Right cardiac atrium (tissue), 5 donors: ENCODE measurements at regions not wholly inside any gene's neighbourhood (a gene's known extent, or its start where the extent isn't known, plus 50 kb on each side); places are given as distances from the start of the nearest gene placed in this dataset.
A peak's percentile ranks its signal among the peaks of the same experiment; 100 is the strongest.
"Not testable (repeated sequence)": the region's sequence is repeated elsewhere in the genome, so short reads cannot be mapped to it uniquely, and the experiment has no call there.

Source experiments
- ATAC-seq, 2 donors: fragments of 200-7000 bp; cut with Tn5 transposase; one replicate each; pipeline versions ENCODE4 v1.8.0 to v1.9.1; 2020; ENCODE audit warnings: moderate library complexity in 2 of 2, mild to moderate bottlenecking in 1 of 2
- DNase-seq, 3 donors: peaks; one replicate each; pipeline ENCODE4 v3.0.0-alpha.2; 2020
- H3K27ac ChIP-seq: one replicate; pipeline ENCODE4 v1.5.1; 2013; ENCODE audit warnings: mild to moderate bottlenecking, low read length, control low read depth, moderate library complexity
- H3K27me3 ChIP-seq: one replicate; pipeline ENCODE4 v1.6.1; 2013; ENCODE audit not compliant: control insufficient read depth, insufficient read depth
- H3K4me1 ChIP-seq: one replicate; pipeline ENCODE4 v1.6.1; 2013; ENCODE audit warnings: low read length; ENCODE audit not compliant: control insufficient read depth, insufficient read depth
- H3K4me3 ChIP-seq: one replicate; pipeline ENCODE4 v1.5.1; 2013; ENCODE audit warnings: low read length, control low read depth
- H3K9me3 ChIP-seq: one replicate; pipeline ENCODE4 v1.6.1; 2013; ENCODE audit warnings: low read length; ENCODE audit not compliant: control insufficient read depth
- WGBS: extraction: QIAGEN DNeasy Blood & Tissue Kit; methylation state at CpG from one replicate; pipeline ENCODE4 v1.1.7; 2013; 5-methylcytosine and 5-hydroxymethylcytosine counted together
- intact Hi-C, 4 donors: fragments of 100-400 bp; cut with DNase I; formaldehyde crosslinking; loops; one replicate each; pipeline versions ENCODE4 v1.11.0 to v1.14.0; 2022 to 2023
- donor health status: healthy with polysubstance abuse.
- donor health status: DM: no; HTN: yes; CAD: no.
- donor health status: DM: no; HTN: no; CAD: no.
- donor health status: DM: no; HTN: yes; CAD: no; lungs with severe emphysema.
- donor health status: DM: yes; HTN: yes; CAD: no.

DNA sequence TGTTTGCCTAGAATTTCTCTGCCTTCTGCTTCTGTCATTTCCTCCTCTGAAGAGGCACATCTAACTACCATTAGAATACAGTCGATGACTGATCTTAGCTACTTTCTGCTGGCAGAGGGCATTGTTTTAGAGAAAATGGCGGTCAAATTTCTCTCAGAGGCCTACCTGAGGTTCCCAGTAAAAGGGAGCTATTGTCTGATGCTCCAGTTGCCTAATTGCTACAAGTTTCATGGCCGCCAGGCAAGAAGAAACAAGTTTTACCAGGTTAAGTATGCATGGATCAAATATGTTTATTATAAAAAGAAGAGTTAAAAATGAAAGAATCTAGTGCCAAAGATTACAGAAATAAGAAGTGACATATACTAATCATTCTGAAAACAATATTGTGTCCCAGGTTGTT, 416.6 kb downstream of the DSC3 start:
- Histone ChIP-seq H3K27me3 (no peaks in the 10 kb centered on the region), H3K9me3 (no peaks in the 10 kb centered on the region), H3K4me3 (no peak overlapping the region), H3K4me1 (no peaks in the 10 kb centered on the region), H3K27ac (no peak overlapping the region)
- DNase-seq (no peak), ATAC-seq (no peak)
- WGBS = 81% methylated on average over 3 of the region's 3 CpGs
- intact Hi-C loops = no loop called here

DNA sequence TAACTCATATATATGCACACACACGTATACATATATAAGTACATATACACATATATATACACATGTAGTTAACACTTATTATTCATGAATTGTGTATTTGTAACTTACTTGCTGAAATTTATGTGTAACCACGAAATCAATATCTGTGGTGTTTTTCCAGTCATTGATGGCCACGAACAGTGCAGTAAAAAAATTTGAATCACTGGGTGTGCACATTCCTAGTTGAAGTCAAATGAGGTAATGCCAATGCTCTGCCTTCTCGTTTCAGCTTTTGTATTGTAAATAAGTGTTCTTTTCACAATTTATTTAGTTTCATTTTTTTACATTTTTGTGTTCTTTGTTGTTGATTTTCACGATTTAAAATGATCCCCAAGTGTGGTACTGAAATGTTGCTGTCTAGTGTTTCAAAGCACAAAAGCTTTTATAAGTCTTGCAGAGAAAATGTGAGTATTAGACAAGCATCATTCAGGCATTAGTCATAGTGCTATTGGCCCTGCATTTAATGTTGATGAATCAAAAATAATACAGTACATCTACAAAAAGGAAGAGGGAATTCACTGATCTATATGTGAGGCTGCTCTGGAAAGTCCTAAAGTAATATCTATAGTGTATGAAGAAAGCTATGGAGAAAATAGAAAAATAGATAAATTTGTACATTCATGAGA, 419.0 kb downstream of the DSC3 start:
- H3K9me3 ChIP-seq = no peaks in the 10 kb centered on the region
- H3K27me3 ChIP-seq = no peaks in the 10 kb centered on the region
- ATAC-seq = no peak
- no peak overlapping the region for H3K27ac ChIP-seq
- no peaks in the 10 kb centered on the region for H3K4me1 ChIP-seq
- WGBS = 59% methylated on average over 5 of the region's 5 CpGs
- no peak overlapping the region for H3K4me3 ChIP-seq
- DNase-seq = no peak
- intact Hi-C loops = no loop called here

DNA sequence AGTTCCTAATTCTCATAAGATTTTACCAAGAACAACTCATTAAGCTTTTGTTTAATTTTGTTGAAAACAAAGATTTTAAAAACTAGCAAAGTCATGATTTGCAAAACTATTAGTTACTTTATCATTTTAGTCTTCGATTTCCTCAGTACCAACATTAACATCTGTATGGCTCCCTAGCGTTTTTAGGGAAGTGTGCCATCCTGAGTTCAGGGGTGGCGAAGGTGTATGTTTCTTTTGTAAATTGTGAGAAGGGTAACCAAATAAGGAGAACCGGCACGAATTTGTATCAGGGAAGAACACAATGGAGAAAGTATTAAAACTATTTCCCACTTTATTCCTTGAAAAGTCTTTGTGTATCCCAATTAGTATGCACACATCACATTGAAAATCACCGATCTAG, 419.9 kb downstream of the DSC3 start:
- WGBS = 64% methylated on average over 6 of the region's 6 CpGs
- ATAC-seq = no peak
- Histone ChIP-seq H3K4me1 (no peaks in the 10 kb centered on the region), H3K9me3 (no peaks in the 10 kb centered on the region), H3K27ac (no peak overlapping the region), H3K27me3 (no peaks in the 10 kb centered on the region), H3K4me3 (no peak overlapping the region)
- intact Hi-C loops = no loop called here
- no peak for DNase-seq

DNA sequence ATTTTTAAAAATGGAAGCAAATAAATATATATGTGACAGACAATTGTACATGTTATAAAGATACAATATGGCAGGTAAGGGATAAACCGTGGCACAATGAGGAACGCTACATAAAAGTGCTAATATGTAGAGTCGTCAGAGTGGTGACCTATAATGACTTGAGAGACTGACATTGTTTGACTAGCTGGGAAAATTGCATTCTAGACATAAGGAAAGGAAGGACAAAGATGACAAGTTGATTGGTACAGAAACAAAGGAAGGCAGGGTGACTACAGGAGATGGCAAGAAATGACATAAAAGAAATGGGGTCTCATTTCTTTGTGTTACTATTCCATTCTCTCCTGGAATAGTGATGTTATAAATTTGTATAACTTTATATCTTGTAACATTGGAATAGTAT, 420.4 kb downstream of the DSC3 start:
- H3K27me3 ChIP-seq = no peaks in the 10 kb centered on the region
- ATAC-seq = no peak
- H3K4me3 ChIP-seq = no peak overlapping the region
- H3K4me1 ChIP-seq = no peaks in the 10 kb centered on the region
- H3K27ac ChIP-seq = no peak overlapping the region
- no peak for DNase-seq
- no peaks in the 10 kb centered on the region for H3K9me3 ChIP-seq
- 87% methylated on average over 3 of the region's 3 CpGs for WGBS
- intact Hi-C loops = no loop called here

DNA sequence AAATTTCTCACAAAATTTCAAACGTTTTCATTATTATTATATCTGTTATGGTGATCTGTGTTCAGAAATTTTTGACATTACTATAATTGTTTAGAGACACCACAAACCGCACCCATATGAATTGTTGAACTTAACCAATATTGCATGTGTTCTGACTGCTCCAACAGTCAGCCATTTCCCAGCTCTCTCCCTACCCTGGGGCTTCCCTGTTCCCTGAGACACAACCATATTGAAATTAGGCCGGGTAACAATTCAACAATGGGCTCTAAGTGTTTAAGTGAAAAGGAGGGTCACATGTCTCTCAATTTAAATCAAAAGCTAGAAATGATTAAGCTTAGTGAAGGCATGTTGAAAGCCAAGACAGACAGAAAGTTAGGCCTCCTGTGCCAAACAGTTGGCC, 424.0 kb downstream of the DSC3 start:
- Histone ChIP-seq H3K27me3 (no peaks in the 10 kb centered on the region), H3K9me3 (no peaks in the 10 kb centered on the region), H3K4me1 (no peaks in the 10 kb centered on the region), H3K4me3 (no peak overlapping the region), H3K27ac (no peak overlapping the region)
- ATAC-seq (no peak), DNase-seq (no peak)
- intact Hi-C loops = no loop called here
- 69% methylated on average over 3 of the region's 3 CpGs for WGBS

DNA sequence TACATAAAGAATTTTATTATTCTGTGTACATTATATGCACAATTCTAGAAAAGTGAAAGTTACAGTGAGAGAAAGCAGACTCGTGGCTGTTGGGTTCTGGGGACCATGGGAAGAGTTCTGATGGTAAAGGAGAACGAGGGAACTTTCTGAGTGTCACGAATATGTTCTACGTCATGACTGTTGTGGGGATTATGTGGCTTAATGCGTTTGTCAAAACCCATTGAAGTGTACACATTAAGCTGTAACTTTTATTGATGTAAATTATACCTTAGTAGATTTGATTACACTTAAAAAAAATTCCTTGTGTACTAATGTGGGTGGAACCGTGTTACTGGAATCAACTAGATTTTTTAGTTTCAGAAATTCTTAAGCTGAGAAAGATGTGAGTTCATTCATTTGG, 426.1 kb downstream of the DSC3 start:
- no peaks in the 10 kb centered on the region for H3K27me3 ChIP-seq
- no peaks in the 10 kb centered on the region for H3K9me3 ChIP-seq
- intact Hi-C loops = no loop called here
- H3K4me1 ChIP-seq = no peaks in the 10 kb centered on the region
- H3K27ac ChIP-seq = no peak overlapping the region
- WGBS = 89% methylated on average over 6 of the region's 6 CpGs
- DNase-seq (no peak), ATAC-seq (no peak)
- H3K4me3 ChIP-seq = no peak overlapping the region

DNA sequence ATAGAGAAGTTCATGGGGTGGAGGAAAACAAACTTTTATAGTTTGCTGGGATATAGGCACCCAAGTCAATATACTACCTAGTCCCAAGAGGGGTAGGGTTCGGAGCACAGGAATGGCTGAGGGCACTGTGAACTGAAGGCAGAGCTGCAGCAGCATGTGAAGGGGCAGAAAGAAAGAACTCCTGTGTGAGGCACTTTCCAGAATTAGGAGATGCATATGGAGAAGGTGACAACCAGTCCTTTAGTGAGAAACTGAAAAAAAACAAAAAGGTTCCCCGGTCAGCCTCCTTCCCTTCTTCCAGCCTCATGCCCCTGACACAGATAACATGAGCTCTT, 429.1 kb downstream of the DSC3 start:
- no peaks in the 10 kb centered on the region for H3K9me3 ChIP-seq
- no peaks in the 10 kb centered on the region for H3K4me1 ChIP-seq
- H3K27ac ChIP-seq = no peak overlapping the region
- no peaks in the 10 kb centered on the region for H3K27me3 ChIP-seq
- H3K4me3 ChIP-seq = no peak overlapping the region
- ATAC-seq (no peak), DNase-seq (no peak)
- WGBS = 58% methylated on average over 2 of the region's 2 CpGs
- intact Hi-C loops = no loop called here

DNA sequence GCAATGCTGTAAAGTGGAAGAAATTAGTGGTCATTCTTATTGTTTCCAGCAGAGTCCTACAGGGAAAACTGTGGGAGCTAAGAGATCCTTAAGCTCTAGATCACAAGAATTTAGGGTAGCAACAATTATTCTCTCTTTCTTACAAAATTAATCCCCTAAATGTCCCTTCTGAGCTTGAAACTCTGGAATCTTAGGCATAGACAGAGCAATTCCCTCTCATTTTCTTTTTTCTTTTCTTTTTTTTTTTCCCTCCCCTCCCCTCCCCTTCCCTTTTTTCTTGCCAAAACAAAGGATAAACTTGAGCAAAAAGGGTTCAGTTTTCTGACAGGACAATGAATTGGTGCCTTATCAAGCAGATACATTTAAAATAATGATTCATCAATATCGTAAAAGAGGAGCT, 441.0 kb downstream of the DSC3 start:
- ATAC-seq (no peak), DNase-seq (no peak)
- no peaks in the 10 kb centered on the region for H3K27me3 ChIP-seq
- WGBS = 24% methylated on average over 1 of the region's 1 CpG
- intact Hi-C loops = no loop called here
- H3K4me3 ChIP-seq = no peak overlapping the region
- no peak overlapping the region for H3K27ac ChIP-seq
- no peaks in the 10 kb centered on the region for H3K4me1 ChIP-seq
- no peaks in the 10 kb centered on the region for H3K9me3 ChIP-seq

DNA sequence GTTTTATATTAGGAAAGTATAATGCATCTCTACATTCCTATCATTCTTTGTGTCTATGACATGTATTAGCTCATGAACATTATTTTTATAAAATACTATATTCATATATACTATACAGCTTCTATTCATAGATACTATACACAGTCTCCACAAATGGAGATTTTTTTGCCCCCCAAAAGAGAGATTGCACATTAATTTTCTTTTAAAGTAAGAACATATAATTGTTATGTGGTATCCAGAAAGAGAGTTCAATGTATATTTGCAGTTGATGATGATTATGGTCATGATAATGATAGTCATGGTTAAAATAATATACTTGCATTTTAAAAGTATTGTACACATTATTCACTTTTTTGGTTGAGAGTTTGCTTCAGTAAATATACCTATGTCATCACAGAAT, 445.3 kb downstream of the DSC3 start:
- Histone ChIP-seq H3K9me3 (no peaks in the 10 kb centered on the region), H3K27me3 (no peaks in the 10 kb centered on the region), H3K4me3 (no peak overlapping the region), H3K27ac (no peak overlapping the region), H3K4me1 (no peaks in the 10 kb centered on the region)
- no peak for DNase-seq
- ATAC-seq = no peak
- intact Hi-C loops = no loop called here

DNA sequence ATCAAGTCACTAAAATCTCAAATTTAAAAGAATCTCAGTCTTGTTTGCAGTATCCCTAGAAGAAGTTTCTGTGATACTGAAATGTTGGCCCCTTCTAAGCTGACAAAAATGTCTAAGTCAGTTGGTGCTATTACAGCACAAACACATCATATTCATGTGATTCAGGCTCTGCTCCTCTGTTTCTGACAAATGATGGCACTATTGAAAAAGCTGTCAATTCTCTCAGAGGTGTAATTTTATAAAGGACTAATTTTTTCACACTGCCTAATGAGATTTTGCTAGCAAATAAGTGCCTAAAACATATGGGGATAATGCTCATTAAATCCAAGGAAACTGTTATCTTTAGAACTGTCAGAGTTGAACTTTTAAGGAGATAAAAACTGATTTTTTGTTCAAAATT, 445.9 kb downstream of the DSC3 start:
- Histone ChIP-seq H3K27me3 (no peaks in the 10 kb centered on the region), H3K4me1 (no peaks in the 10 kb centered on the region), H3K9me3 (no peaks in the 10 kb centered on the region), H3K27ac (no peak overlapping the region), H3K4me3 (no peak overlapping the region)
- intact Hi-C loops = no loop called here
- DNase-seq (no peak), ATAC-seq (no peak)

DNA sequence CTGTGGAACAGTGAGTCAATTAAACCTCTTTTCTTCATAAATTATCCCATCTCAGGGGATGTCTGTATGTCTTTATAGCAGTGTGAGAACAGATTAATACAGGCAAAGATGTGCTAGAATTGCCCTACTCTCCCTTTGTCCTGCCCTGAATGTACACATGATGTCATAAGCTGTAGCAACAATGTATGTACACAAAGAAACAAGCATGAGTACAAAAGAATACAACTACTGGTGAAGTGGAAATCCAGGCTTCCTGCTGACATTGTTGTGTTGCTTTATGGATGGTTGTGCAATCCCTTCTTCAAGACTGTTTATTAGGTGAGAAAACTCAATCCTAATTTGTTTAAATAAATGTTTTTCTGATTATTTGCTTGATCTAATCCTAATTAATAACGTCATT, 446.6 kb downstream of the DSC3 start:
- intact Hi-C loops = no loop called here
- no peaks in the 10 kb centered on the region for H3K9me3 ChIP-seq
- 81% methylated on average over 1 of the region's 1 CpG for WGBS
- no peaks in the 10 kb centered on the region for H3K27me3 ChIP-seq
- H3K27ac ChIP-seq = no peak overlapping the region
- no peaks in the 10 kb centered on the region for H3K4me1 ChIP-seq
- ATAC-seq = no peak
- no peak overlapping the region for H3K4me3 ChIP-seq
- DNase-seq = no peak

DNA sequence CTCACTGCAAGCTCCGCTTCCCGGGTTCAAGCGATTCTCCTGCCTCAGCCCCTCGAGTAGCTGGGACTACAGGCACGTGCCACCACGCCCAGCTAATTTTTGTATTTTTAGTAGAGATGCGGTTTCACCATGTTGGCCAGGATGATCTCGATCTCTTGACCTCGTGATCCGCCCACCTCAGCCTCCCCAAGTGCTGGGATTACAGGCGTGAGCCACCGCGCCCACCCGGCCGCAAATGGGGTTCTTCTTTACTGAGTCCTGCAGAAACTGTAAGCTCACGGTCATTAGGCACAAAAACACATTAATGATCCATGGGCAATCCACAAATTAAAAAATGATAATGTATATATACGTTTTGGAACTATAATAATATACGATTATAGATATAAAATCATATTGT, 447.6 kb downstream of the DSC3 start:
- intact Hi-C loops = not testable (repeated sequence)
- 90% methylated on average over 18 of the region's 18 CpGs for WGBS

More for the DNA sequence above, 447.6 kb downstream of the DSC3 start:
- H3K9me3 ChIP-seq, H3K27me3 ChIP-seq, H3K4me1 ChIP-seq, ATAC-seq, H3K4me3 ChIP-seq, H3K27ac ChIP-seq: not testable (repeated sequence)
- DNase-seq = peak in 1 of 3 donors; percentile 27
